Spleen (tissue), 11 donors: ENCODE measurements at regions not wholly inside any gene's neighbourhood (a gene's known extent, or its start where the extent isn't known, plus 50 kb on each side); places are given as distances from the start of the nearest gene placed in this dataset.
A peak's percentile ranks its signal among the peaks of the same experiment; 100 is the strongest.

ENCODE experiments used
- DNase-seq: peaks from one replicate; pipeline ENCODE4 v3.0.0-alpha.2; 2020
- H3K27ac ChIP-seq, 8 donors: fragments of 200-600 bp; sonication (generic) in 7 of 8; 1 replicate in 4 of 8; 2 replicates in 4 of 8; pipeline versions ENCODE4 v1.5.0 to v1.8.0; 2016 to 2021; ENCODE audit warnings: inconsistent platforms in 4 of 8, mild to moderate bottlenecking in 4 of 8, moderate library complexity in 1 of 8
- H3K27me3 ChIP-seq, 7 donors: fragments of 200-600 bp; sonication (generic) in 6 of 7; replicated peaks in 1 of 7; 1 replicate in 4 of 7; 2 replicates in 3 of 7; pipeline versions ENCODE4 v1.5.0 to v1.8.0; 2016 to 2021; ENCODE audit warnings: inconsistent platforms in 3 of 7, mild to moderate bottlenecking in 1 of 7
- H3K36me3 ChIP-seq, 6 donors: fragments of 200-600 bp; sonication (generic) in 5 of 6; 1 replicate in 4 of 6; 2 replicates in 2 of 6; pipeline versions ENCODE4 v1.5.0 to v1.8.0; 2016 to 2021; ENCODE audit warnings: inconsistent platforms in 2 of 6
- H3K4me1 ChIP-seq, 6 donors: fragments of 200-600 bp; sonication (generic) in 5 of 6; 1 replicate in 3 of 6; 2 replicates in 3 of 6; pipeline versions ENCODE4 v1.5.0 to v1.8.0; 2016 to 2021; ENCODE audit warnings: inconsistent platforms in 3 of 6
- H3K4me3 ChIP-seq, 8 donors: fragments of 200-600 bp; sonication (generic) in 7 of 8; 1 replicate in 4 of 8; 2 replicates in 4 of 8; pipeline versions ENCODE4 v1.5.0 to v1.8.0; 2016 to 2021; ENCODE audit warnings: inconsistent platforms in 4 of 8, mild to moderate bottlenecking in 4 of 8, moderate library complexity in 2 of 8
- H3K9me3 ChIP-seq, 8 donors: fragments of 200-600 bp; sonication (generic) in 7 of 8; 1 replicate in 4 of 8; 2 replicates in 4 of 8; pipeline versions ENCODE4 v1.5.0 to v1.8.0; 2016 to 2021; ENCODE audit warnings: inconsistent platforms in 4 of 8
- POLR2A ChIP-seq, 3 donors: fragments of 450-650 bp; IDR thresholded peaks; one replicate each; pipeline ENCODE4 v1.5.1; 2017; ENCODE audit warnings: antibody characterized with exemption in 3 of 3, mild to moderate bottlenecking in 1 of 3
- POLR2AphosphoS5 ChIP-seq, 3 donors: sonication (generic); formaldehyde crosslinking; IDR thresholded peaks; one replicate each; pipeline ENCODE4 v1.5.1; 2017; ENCODE audit warnings: antibody characterized with exemption in 3 of 3
- whole genome bisulfite sequencing, 5 donors: extraction: QIAGEN DNeasy Blood & Tissue Kit in 3 of 5; methylation state at CpG; one replicate each; pipeline versions ENCODE4 v1.1.5 to v1.1.7; 2013 to 2018; 5-methylcytosine and 5-hydroxymethylcytosine counted together
- intact Hi-C: fragments of 100-400 bp; cut with DNase I; formaldehyde crosslinking; loops from one replicate; pipeline ENCODE4 v1.15.0; 2023; ENCODE audit warnings: low total_unique reads
- TF ChIP-seq, protein P1 (sequence below), 11 experiments: fragments of 200-600 bp in 7 of 11; fragments of 450-650 bp in 4 of 11; sonication (generic) in 4 of 11; IDR thresholded peaks in 8 of 11; conservative IDR thresholded peaks in 3 of 11; 1 replicate in 7 of 11; 2 replicates in 4 of 11; pipeline versions ENCODE4 v1.4.0 to v1.8.0; 2016 to 2021; ENCODE audit warnings: antibody characterized with exemption in 11 of 11, inconsistent platforms in 4 of 11, mild to moderate bottlenecking in 1 of 11
- donor health status: healthy with polysubstance abuse.
- donor health status: DM: no; HTN: no; CAD: no; lungs with moderate emphysema.
- donor health status: DM: no; HTN: no; CAD: no.
- donor health status: Bipolar disorder and iron deficiency.
- donor health status: healthy.
- donor health status: DM: no; HTN: no; CAD: no.
- donor health status: DM: yes; HTN: yes; CAD: no.

DNA sequence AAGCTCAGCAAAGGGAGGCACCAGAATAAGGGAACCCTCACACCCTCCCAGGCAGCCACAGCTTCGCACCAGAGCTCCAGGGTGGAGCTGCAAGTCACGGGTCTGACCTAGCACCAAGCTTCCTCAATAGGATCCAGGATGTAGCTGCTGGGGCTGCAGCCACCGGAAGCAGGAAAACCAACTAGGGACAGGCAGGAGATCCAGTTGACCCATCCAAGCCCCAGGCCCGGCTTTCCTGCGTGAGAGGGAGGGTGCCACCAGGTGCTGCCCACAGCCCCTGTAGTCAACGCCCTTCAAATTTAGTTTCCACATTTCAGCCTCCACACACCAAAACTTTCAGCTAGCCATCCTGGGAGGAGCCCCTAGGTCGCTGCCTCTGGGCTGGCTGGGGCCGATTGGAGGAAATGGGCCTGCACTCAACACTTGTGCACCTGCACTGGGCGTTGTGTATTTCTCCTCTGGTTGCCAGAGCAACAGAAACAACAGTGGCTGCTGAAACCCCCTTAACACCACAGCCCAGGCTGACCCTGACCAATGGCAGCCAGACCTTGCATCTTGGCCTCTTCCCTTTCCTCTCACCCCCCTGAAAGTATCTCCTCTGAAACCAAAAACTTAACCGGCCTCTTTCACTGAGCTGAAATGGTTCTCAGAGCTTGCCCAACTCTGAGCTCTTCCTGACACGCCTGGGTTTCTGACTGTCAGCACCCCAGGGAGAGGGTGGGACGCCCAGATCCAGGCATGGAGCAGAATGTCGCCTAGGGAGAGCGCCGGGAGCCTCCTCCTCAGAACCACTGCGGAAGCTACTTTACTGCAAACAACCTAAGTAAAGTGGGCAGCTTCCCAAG lies 226.5 kb upstream of the MAP3K1 start:
- peak overlapping the region; percentile 53 to 89 (median 78) for H3K27ac ChIP-seq
- TF ChIP-seq POLR2AphosphoS5 (IDR thresholded peaks at IDR 0.05) = peak; percentile 55 to 81 (median 58)
- TF ChIP-seq, protein P1, sequence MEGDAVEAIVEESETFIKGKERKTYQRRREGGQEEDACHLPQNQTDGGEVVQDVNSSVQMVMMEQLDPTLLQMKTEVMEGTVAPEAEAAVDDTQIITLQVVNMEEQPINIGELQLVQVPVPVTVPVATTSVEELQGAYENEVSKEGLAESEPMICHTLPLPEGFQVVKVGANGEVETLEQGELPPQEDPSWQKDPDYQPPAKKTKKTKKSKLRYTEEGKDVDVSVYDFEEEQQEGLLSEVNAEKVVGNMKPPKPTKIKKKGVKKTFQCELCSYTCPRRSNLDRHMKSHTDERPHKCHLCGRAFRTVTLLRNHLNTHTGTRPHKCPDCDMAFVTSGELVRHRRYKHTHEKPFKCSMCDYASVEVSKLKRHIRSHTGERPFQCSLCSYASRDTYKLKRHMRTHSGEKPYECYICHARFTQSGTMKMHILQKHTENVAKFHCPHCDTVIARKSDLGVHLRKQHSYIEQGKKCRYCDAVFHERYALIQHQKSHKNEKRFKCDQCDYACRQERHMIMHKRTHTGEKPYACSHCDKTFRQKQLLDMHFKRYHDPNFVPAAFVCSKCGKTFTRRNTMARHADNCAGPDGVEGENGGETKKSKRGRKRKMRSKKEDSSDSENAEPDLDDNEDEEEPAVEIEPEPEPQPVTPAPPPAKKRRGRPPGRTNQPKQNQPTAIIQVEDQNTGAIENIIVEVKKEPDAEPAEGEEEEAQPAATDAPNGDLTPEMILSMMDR (IDR thresholded peaks at IDR 0.05 in 8 of 11, conservative IDR thresholded peaks at IDR 0.05 in 3 of 11) = no peak
- DNase-seq = peak; percentile 92
- intact Hi-C loops = no loop called here
- H3K4me3 ChIP-seq = peak overlapping the region in 1 of 8 donors; percentile 30
- peaks cover 0 to 8% (median 3%) of the 10 kb centered on the region in 8 donors for H3K9me3 ChIP-seq
- no peaks in the 10 kb centered on the region for H3K36me3 ChIP-seq
- H3K4me1 ChIP-seq = peaks cover 18 to 66% (median 42%) of the 10 kb centered on the region in 6 donors
- WGBS, 5 donors = 26 to 40% (median 36%) methylated on average over 14 to 16 of the region's 16 CpGs
- no peaks in the 10 kb centered on the region for H3K27me3 ChIP-seq

DNA sequence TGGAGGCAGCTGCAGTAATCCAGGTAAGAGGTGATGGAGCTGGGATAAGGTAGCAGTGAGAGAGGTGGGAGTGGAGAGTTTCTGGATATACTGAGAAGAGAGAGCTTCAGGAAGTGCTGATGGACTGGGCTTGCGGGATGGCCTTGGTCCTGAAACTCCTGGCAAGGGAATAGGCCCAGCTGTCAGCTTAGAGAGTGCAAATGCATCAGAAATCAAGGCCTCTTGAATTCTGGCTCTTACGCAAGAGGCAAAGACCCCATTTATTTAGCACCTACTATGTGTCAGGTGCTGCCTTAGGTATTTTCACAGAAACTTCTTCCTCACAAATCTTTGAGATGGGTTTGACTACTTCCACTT lies 227.2 kb upstream of the MAP3K1 start:
- peak overlapping the region; percentile 53 to 89 (median 78) for H3K27ac ChIP-seq
- TF ChIP-seq POLR2AphosphoS5 (IDR thresholded peaks at IDR 0.05) (no peak), POLR2A (IDR thresholded peaks at IDR 0.05) (no peak)
- TF ChIP-seq, protein P1 (IDR thresholded peaks at IDR 0.05 in 8 of 11, conservative IDR thresholded peaks at IDR 0.05 in 3 of 11) = no peak

DNA sequence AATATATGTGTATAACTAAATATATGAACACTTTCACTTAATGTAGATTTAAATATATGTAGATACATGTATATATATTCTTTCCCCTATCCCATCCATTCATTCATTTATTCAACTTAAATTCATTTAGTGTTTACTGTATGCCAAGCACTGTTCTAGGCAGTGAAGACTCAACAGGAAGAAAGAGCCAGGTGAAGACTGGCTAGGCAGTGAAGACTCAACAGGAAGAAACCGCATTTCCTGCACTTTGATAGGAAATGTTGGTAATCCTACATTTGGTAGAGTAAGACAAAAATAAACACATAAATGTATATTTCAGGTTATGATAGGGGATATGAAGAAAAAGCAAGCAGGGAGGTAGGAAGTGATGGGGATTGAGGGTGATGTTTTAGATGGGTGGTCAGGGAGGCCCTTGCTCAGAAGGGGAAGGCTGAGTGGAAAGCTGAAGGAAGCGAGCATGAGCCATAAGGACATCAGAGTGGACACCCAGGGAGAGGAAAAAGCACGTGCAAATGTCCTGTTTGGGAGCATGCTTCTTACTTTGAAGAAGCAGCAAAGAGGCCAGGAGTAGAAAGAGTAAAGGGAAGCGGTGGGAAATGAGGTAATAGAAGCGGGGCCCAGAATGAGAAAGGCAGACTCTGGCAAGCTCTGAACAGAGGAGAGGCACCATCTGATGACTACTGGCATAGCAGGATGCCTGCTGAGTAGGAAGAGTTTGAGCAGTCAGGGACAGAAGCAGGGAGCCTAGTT lies 227.8 kb upstream of the MAP3K1 start:
- H3K27ac ChIP-seq = peak overlapping the region; percentile 20 to 89 (median 78)

More for the DNA sequence above, 227.2 kb upstream of the MAP3K1 start:
- no peak for DNase-seq
- Histone ChIP-seq H3K9me3 (peaks cover 0 to 8% (median 3%) of the 10 kb centered on the region in 8 donors), H3K36me3 (no peaks in the 10 kb centered on the region), H3K4me1 (peaks cover 18 to 66% (median 42%) of the 10 kb centered on the region in 6 donors), H3K4me3 (no peak overlapping the region), H3K27me3 (no peaks in the 10 kb centered on the region)
- intact Hi-C loops = no loop called here
- 38 to 87% (median 80%) methylated on average over 2 of the region's 2 CpGs for WGBS, 5 donors

More for the DNA sequence above, 227.8 kb upstream of the MAP3K1 start:
- peaks cover 0 to 8% (median 3%) of the 10 kb centered on the region in 8 donors for H3K9me3 ChIP-seq
- no peak overlapping the region for H3K4me3 ChIP-seq
- TF ChIP-seq POLR2AphosphoS5 (IDR thresholded peaks at IDR 0.05) (no peak), POLR2A (IDR thresholded peaks at IDR 0.05) (no peak)
- TF ChIP-seq, protein P1 (IDR thresholded peaks at IDR 0.05 in 8 of 11, conservative IDR thresholded peaks at IDR 0.05 in 3 of 11) = no peak
- no peaks in the 10 kb centered on the region for H3K27me3 ChIP-seq
- DNase-seq = no peak
- no peaks in the 10 kb centered on the region for H3K36me3 ChIP-seq
- WGBS, 5 donors = 60 to 78% (median 74%) methylated on average over 5 of the region's 5 CpGs
- intact Hi-C loops = no loop called here
- peaks cover 18 to 60% (median 42%) of the 10 kb centered on the region in 6 donors for H3K4me1 ChIP-seq
